ENCODE measurements at regions not wholly inside any gene's neighbourhood (a gene's known extent, or its start where the extent isn't known, plus 50 kb on each side); places are given as distances from the start of the nearest gene placed in this dataset.

DNA sequence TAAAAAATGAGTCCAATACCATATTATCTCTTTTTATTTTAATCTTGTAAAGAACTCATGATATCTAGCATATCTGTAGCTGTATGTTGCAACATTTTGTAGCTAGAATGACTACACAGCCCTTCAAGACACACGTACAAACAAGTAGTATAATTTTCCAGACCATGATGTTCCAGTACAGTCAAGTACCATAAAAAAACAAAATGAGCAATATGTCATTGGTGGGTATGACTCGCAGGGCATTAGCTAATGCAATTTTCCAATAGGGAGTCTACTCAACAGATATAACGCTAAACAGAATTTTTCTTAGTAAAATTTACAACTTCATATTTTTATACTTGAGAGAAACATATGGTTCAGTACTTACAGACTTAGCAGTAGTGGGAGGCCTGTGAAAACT, 53.6 kb upstream of the UGP2 start:
- TF ChIP-seq, protein P1, sequence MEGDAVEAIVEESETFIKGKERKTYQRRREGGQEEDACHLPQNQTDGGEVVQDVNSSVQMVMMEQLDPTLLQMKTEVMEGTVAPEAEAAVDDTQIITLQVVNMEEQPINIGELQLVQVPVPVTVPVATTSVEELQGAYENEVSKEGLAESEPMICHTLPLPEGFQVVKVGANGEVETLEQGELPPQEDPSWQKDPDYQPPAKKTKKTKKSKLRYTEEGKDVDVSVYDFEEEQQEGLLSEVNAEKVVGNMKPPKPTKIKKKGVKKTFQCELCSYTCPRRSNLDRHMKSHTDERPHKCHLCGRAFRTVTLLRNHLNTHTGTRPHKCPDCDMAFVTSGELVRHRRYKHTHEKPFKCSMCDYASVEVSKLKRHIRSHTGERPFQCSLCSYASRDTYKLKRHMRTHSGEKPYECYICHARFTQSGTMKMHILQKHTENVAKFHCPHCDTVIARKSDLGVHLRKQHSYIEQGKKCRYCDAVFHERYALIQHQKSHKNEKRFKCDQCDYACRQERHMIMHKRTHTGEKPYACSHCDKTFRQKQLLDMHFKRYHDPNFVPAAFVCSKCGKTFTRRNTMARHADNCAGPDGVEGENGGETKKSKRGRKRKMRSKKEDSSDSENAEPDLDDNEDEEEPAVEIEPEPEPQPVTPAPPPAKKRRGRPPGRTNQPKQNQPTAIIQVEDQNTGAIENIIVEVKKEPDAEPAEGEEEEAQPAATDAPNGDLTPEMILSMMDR (conservative IDR thresholded peaks at IDR 0.05; ENCODE audit: low read depth in 2 of 2), result no peak
- no peak for TF ChIP-seq ZNF114 (CRISPR knock-in tag; IDR thresholded peaks at IDR 0.05)
- TF ChIP-seq POLR2AphosphoS5 (IDR thresholded peaks at IDR 0.05; ENCODE audit: low read depth), result no peak
- TF ChIP-seq EZH2phosphoT487 (IDR thresholded peaks at IDR 0.05; ENCODE audit: unreplicated experiment), result no peak
- TF ChIP-seq CREB1 (CRISPR knock-in tag; IDR thresholded peaks at IDR 0.05; ENCODE audit: low read depth), result no peak
- no peak for TF ChIP-seq ZNF331 (CRISPR knock-in tag; IDR thresholded peaks at IDR 0.05; ENCODE audit: low read depth)
- TF ChIP-seq EZH2 (IDR thresholded peaks at IDR 0.05; ENCODE audit: low read depth, unreplicated experiment), result no peak
- TF ChIP-seq, protein P2, sequence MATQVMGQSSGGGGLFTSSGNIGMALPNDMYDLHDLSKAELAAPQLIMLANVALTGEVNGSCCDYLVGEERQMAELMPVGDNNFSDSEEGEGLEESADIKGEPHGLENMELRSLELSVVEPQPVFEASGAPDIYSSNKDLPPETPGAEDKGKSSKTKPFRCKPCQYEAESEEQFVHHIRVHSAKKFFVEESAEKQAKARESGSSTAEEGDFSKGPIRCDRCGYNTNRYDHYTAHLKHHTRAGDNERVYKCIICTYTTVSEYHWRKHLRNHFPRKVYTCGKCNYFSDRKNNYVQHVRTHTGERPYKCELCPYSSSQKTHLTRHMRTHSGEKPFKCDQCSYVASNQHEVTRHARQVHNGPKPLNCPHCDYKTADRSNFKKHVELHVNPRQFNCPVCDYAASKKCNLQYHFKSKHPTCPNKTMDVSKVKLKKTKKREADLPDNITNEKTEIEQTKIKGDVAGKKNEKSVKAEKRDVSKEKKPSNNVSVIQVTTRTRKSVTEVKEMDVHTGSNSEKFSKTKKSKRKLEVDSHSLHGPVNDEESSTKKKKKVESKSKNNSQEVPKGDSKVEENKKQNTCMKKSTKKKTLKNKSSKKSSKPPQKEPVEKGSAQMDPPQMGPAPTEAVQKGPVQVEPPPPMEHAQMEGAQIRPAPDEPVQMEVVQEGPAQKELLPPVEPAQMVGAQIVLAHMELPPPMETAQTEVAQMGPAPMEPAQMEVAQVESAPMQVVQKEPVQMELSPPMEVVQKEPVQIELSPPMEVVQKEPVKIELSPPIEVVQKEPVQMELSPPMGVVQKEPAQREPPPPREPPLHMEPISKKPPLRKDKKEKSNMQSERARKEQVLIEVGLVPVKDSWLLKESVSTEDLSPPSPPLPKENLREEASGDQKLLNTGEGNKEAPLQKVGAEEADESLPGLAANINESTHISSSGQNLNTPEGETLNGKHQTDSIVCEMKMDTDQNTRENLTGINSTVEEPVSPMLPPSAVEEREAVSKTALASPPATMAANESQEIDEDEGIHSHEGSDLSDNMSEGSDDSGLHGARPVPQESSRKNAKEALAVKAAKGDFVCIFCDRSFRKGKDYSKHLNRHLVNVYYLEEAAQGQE (IDR thresholded peaks at IDR 0.05; ENCODE audit: unreplicated experiment), result no peak

Data from GM23338 (cell line).